HG03432 (cell line): ENCODE measurements at regions not wholly inside any gene's neighbourhood (a gene's known extent, or its start where the extent isn't known, plus 50 kb on each side); places are given as distances from the start of the nearest gene placed in this dataset.
"Not testable (repeated sequence)": the region's sequence is repeated elsewhere in the genome, so short reads cannot be mapped to it uniquely, and the experiment has no call there.

Source experiments
- ATAC-seq: cut with Tn5 transposase; IDR thresholded peaks from one replicate; pipeline ENCODE4 v1.9.1; 2021; ENCODE audit warnings: mild to moderate bottlenecking, moderate library complexity; ENCODE audit not compliant: unreplicated experiment

DNA sequence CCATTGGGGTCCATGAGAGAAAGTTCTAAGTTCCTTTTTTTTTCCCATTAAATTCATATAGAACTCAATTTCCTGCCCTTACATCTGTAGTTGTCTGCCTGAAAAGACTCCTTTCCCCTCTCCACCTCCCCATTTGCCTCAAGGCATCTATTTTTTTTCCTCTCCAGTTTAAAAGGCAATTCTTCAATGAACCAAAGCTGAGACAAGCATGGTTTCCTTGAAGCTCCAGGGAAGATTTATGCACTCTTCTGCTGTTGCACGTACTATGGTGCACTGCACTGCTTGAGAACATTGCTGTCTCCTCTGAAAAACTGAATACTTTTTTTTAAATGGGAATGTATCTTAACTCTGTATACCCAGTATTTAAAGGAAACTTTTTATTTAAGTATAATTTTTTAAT lies 465.2 kb downstream of the CD83 start:
- ATAC-seq: no peak

DNA sequence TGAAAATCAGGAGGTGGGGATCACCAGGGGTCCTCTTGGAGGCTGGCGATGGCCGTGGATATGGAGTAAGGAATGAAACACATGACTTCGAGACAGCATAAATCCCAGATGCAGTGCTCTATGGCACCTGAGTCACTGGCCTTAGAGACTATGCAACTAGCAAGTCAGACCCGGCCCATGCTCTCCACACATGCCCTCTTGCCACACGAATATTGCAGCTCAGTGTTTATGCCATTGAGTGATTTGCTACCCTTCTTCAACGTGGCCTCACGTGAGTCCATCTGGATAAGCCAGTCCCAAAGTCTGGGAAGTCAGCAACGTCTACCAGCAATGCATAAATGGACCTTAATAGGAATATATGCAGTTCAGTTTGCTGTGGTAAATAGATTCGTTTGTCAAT lies 466.3 kb downstream of the CD83 start:
- ATAC-seq: no peak

DNA sequence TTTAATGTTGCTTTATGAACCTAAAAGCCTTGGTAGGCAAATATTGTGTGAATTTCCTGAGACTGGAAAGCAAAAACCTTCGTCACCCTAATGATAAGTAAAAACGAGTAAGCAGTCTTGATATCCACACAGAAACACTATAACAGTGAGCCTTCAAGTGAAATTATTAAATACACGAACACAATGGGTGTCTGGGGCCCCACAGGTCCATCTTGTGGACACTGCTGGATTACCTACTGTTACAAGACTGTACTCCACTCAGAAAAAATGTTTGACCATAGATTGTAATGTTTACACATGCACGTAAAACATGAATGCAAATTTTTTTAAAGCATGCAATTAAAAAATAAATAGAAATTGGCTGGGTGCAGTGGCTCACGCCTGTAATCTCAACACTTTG lies 466.9 kb downstream of the CD83 start:
- no peak for ATAC-seq

DNA sequence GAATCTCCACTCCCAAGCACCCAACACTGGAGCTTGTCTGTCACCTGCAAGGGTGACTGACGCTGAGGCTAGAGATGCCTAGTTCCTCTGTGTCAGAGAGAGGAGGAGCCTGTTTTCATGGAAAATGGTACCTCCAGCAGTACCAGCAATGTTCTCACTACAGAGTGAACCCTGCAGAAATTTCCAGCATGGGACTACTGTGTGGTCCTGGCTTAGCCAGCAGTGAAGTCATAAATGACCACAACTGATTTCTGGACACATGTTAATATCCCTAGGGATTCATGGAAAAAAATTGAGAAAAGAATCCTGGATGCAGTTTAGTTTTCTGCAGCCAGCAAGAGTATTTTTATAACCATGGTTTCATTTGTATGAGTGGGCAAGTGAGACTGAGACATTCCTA lies 468.1 kb downstream of the CD83 start:
- ATAC-seq: no peak

DNA sequence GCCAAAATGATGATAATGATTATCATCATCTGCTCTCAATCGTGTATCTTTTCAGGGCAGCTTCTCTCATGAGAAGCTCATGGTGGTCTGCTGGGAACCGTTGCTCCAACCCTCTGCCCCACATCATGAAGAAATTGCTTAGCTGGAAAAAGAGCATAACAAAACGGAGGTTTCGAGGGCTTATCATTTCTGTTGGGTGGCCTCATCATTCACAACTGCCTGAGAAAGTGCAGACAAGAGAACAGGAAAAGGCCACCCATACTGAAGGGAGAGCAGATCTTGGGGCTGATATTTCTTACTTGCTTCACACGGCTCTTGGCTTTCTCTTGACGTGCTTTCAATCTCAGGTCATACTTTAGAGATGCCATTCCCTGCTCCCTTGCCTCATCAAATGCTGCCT lies 471.6 kb downstream of the CD83 start:
- no peak for ATAC-seq

DNA sequence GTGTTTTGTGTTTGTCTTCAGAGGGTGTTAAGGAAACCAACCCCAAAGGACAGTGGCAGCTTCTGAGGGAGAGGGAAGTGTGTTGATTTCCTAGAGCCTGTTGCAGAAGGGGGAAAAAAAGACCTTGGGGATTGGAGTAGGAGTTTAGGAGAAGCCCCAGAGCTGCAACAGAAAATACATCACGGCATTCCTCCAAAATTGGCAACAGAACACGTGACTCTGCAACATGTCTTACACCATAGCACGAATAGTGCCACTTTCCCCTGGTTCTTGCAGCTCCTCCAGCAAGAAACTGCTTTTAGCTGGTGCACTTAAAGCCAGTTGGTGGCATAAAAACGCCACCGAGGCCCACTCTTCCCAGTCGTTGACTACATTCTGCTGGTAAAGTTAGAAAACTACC lies 473.0 kb downstream of the CD83 start:
- no peak for ATAC-seq

DNA sequence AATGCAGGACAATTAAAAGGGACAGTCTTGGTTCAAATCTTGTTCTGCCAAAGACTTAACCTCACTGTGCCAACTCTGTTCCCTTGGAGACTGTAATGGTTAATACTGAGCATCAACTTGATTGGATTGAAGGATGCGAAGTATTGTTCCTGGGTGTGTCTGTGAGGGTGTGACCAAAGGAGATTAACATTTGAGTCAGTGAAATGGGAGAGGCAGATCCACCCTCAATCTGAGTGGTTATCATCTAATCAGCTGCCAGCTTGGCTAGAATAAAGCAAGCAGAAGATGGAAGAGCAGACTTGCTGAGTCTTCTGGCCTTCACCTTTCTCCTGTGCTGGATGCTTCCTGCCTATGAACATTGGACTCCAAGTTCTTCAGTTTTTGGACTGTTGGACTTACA lies 474.4 kb downstream of the CD83 start:
- ATAC-seq: no peak

DNA sequence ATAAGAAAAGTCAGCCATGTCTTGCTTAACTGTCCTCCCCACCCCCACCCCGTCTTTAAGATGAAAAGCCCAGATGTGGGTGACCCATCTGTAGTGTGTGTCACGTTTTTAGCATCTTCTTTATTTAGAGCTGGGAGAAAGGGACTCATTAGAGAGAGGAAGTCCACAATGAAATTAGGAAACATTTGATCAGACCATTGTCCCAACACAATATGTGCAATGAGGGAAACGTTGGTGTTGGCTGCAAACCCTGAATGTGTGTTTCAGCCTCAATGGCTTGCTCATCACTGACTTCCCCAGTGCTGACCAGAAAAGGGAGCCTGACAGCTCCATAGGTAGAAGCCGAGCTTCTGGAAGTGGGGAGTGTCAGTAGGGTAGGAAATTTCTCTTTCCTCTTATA lies 475.7 kb downstream of the CD83 start:
- ATAC-seq: no peak

DNA sequence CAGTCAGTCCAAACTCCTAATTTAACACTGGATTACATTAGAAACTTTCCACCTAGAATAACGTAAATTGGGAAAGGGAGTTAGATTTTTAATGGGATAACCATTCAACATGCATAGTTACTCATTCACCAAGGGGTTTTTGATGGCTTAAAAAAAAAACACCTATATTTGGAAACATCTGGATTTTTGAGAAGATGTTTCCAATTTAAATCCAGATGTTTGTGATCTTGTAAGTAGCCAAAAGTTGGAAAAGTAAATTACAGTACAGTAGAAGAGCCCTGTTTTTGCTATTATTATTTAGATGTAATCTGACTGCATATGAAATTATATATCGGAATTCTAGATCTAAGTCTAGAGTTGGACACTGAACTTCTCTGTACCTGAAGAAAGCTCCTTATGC lies 478.2 kb downstream of the CD83 start:
- no peak for ATAC-seq

DNA sequence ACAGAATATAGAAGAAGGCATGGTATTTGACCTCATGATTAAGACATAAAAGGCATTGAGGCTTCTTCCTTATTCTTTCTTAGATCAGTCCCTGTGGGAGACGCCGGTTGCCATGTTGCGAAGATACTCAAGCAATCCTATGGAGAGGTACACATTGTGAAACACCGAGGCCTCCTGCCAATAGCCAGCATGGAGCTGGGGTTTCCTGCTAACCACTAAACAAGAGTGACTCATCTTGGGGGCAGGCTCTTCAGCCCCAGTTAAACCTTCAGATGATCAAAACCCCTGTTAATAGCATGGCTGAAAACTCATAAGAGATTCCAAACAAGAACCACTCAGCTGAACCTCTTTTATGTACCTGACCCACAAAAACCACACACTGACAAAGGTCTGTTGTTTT lies 478.8 kb downstream of the CD83 start:
- no peak for ATAC-seq

DNA sequence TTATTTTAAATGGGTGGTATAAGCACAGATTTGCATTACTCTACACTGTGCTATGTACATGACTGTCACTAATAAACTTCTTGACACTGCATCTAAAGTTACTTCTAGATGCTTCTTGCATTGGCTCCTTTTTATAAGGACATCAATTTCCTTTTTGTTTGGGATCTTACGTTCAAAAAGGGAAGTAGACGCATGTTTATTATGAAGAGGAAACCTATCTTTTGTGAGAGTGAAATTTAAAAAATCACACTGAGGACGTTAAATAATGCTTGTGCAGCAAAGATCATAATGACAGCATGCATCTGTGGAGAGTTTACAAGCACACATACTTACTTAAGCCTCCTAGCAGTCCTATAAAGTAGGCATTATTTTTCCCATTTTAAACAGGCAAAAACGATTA lies 479.5 kb downstream of the CD83 start:
- no peak for ATAC-seq

DNA sequence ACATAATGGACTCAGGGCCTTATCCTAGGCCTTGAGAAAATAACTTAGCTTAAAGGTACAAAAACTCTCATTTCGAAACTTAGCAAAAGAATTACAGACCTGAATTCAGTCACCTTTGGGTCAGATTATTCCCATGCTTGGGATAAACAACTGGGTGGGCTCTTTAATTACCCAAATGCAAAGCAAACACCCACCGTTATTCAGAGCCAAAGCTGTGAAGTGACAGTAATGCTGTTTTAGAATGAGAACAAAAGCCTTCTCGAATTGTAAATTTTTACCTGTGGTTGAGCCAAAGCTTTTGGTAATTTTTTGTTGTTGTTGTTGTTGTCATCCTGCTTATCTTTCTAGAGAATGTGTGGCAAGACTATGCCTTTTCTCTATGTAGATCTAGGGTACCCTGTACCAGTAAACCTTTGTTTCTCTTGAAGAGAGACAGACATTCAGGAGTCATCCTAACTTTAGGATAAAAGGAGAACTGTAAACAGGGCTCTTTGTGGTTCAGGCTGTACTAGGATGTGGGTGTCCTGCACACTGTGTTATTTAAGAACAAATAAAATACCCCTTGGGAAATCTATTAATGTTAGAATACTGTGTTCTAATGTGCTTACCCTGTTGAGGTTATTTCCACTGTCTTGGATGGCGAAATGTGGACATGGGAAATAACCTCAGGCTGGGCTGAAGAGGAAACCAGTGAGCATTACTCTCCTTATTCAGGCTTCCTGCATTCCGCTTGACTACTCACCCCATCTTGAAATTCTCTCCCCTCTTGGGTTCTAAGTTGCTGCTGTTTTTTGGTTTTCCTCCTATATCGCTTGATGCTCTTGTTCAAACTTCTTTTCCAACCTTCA lies 480.7 kb downstream of the CD83 start:
- ATAC-seq: no peak

DNA sequence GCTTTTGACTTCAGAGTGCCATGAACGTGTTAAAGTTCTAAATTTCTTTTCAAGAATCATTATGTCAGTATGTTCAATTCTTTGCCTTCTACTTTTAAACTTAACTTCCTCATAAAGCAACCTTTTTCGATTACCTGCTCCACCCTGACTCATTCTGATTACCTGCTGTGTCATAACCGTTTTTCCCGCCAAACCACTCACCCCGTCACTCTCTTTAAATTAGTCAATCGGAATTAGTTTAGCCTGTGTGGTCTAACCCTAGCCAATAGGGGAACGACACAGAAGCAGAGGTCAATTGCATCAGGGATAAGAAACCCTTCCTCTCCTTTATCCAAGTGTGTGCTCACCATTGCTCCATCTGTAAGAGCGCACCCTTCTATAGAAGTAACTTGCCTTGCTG lies 482.7 kb downstream of the CD83 start:
- ATAC-seq: not testable (repeated sequence)

DNA sequence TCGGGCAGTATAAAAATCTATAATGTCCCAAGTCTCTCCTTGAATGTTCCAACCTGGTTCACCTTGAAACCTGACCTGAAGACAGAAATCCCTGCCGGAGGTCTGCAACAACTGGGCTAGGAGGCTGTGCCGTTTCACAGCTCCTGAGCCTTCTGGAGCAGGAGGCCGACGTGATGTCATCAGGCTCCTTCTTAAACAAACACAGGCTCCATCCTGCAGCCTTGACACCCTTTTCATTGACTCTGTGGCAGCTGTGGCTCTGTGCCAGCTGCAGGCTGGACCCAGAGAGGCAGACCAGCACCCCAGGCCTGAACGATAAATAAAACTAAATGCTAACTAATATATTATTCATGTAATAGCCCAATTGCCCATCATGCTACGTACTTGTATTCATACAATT lies 483.9 kb downstream of the CD83 start:
- no peak for ATAC-seq

DNA sequence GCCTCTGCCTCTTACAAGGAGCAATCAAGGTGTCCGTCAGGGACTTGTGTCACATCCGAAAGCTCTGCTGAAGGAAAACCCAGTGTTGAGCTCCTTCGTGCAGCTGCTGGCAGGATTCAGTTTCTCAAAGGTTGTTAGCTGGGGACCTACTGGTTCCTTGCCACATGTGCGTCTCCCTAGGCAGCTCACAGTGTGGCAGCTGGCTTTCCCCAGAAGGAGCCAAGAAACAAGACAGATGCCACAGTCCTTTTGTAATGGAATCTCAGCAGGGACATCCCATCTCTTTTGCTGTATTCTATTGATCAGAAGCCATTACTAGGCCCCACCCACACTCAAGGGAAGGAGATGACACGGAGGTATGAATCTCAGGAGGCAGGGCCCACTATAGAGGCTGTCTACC lies 488.8 kb downstream of the CD83 start:
- ATAC-seq: no peak

DNA sequence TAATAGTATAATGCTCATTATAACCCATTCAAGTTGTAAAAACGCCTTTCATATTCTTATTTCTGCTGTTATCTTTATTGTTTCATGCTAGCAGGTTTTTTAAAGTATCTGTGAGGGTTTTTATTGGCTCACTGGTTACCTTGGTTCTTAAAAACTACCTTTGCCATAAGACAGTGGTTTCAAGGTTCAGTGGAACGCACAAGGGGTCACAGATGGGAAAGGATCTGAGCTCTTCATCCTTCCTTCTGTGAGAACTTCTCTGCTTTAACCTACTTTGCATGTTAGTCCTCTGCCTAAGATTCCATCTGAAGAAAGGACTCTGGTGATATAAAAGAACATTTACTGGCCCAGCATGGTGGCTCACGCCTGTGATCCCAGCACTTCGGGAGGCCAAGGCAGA lies 492.6 kb downstream of the CD83 start:
- no peak for ATAC-seq

DNA sequence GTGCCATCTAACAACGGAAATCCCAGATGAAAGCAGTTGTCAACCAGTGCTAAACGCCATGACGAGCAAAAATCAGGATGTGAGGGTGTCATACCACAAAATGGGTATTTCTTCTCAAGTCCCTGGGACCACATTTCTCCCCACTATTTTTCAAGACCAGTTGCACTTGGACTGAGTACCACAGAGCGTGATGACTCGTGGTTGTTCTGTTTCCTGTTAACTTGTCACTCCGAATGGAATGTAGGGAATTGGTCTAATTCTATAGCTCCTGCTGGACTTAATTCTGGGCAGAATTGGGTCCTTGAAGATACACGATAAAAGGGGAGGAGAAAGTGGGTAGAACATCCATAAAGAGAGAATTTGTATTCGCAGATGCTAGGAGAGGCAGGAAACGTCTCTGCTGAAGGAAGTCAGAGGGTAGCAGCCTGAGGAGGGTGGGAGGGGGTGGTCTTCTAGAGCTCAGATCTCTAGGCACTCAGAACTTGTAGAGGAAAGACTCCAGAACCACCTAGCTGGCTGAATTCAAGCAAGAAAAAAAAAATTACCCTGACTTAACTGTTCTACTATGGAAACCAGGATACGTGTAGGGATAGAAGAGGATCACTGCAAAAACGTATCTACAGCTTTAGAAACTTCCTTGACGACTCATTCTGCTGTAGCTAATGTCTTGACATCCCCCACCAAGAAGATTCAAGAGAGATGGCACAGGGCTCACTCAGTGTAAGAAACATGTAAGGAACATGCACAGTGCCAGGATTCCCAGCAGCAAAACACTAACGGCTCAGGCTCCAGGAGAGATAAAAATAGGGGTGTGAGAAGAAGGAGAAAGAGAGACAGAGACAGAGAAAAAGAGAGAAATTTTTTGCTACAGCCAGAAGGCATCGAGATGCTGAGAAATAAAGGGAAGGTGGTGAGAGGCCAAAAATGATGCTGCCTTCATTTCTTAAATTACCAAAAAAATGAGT lies 494.7 kb downstream of the CD83 start:
- ATAC-seq: no peak

DNA sequence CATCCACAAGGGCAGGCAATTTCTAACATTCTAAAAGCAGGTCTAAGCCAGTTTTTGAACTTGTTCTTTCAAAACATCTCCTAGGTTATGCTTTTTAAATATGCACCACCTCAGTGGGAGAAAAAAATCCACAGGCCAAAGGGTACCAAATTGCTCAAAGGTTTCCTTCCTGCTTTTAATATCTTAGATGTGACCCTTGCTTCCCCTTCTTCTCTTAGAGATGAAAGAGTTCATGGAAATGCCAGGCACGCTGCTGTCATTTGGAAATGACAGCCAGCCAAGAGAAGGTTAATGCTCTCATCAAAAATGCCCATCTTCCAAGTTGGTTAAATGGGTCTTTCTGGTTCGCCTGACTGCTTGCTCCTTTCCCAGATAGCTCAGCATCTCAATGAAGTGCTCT lies 497.1 kb downstream of the CD83 start:
- ATAC-seq: no peak

DNA sequence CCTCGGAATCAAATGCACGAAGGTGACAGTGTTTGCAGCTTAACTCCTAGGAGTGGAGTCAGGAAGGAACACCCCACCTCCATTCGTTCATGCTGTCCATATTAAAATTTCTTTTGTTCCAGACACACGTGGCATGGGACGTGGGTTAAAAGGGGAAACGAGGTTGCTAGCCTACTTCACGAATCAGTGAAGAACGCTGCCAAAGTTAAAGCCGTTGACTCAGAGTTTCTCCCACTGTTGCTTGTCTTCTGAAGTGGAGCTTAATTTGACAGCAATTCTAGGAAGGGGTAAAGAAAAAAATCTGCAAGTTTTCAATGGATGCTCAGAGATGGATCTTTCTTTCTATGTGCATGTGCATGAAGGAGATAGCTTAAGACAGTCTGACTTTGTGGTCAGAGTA lies 499.1 kb downstream of the CD83 start:
- ATAC-seq: no peak

DNA sequence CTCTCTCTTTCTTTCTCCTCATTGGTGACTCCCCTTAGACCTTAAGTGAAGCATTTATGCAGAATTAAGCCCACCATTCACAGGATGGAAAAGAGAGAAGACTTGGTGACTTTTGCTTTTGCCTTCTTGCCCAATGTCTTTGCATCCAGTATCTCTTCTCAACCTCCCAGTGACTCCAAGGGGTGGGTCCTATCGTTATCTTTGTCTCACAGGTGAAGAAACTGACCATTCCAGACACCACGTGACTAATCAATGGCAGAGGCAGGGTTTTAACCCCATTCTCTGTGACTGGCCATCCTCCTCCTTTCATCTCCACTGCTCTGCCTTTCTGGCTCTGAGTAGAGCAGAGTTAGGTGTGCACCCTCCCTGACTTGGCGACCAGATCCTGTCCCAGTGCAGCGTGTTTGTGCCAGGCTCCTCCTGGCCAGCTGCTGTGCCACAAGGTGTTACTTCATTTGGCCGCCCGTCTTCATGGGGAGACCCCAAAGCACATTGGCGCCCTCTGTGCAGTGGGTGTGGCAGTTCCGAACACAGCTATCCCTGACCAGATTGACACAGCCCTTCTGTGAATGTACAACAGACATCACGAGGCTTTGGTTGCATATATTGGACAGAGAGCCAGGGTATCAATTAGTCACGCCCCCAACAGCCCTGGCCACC lies 501.3 kb downstream of the CD83 start:
- ATAC-seq: no peak

DNA sequence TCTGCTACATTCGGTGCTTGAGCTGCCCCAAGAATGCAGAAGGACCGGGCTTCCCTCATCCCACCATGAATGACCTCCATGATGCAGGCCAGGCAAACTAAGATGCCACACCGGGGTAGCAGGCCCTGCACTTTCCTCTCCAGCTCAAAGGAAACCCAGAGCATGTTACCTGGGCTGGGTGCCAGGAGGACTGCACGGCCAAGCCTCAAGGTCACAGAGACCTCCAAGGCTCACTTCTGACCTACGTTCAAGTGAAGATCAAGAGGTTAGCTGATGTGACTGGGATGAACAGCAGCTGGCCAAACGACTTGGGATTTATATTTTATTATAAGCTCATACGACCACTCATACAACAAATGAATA lies 501.8 kb downstream of the CD83 start:
- no peak for ATAC-seq

DNA sequence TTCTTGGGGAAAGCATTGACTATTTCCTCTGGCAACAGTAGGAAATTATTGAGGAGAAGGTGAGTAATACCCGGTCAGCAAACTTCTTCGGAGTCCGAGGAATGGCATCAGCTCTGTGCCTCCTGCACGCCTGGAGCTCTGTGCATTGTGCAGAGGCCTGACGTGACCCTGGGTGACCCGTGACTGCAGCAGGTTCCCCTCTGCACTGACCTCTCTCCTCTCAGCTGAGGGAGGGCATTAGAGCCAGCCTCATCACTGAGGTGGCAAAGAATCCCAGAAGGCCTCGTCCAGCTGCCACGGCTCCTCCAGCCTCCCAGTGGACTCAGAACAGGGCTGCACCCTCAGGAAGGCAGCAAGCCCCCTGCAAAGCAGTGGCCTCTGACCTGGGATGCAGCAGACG lies 502.9 kb downstream of the CD83 start:
- no peak for ATAC-seq
